WTC11 (cell line): ENCODE measurements at regions not wholly inside any gene's neighbourhood (a gene's known extent, or its start where the extent isn't known, plus 50 kb on each side); places are given as distances from the start of the nearest gene placed in this dataset.

Experiments used
- ATAC-seq: fragments of 200-7000 bp; cut with Tn5 transposase; 2 replicates; pipeline ENCODE4 v1.10.0; 2021; ENCODE audit warnings: mild to moderate bottlenecking, moderate library complexity
- CTCF ChIA-PET: fragments of 300-600 bp; sonication (Branson Sonifier 250); formaldehyde crosslinking; loops from one replicate; lab custom pipeline; 2021; ENCODE audit warnings: antibody characterized with exemption; lab: Charles Lee
- POLR2A ChIA-PET: fragments of 350-600 bp; sonication (Branson Sonifier 250); formaldehyde crosslinking; loops from one replicate; lab custom pipeline; 2021; ENCODE audit warnings: antibody characterized with exemption; lab: Charles Lee
- DNase-seq: peaks from one replicate; pipeline ENCODE4 v3.0.0; 2021; ENCODE audit warnings: low spot score
- H3K27ac Mint-ChIP-seq: 2 replicates; pipeline ENCODE4 v1.8.0; 2021; ENCODE audit warnings: mixed read lengths
- H3K27me3 Mint-ChIP-seq: 2 replicates; pipeline ENCODE4 v1.8.0; 2021; ENCODE audit warnings: low read depth, mild to moderate bottlenecking, moderate library complexity, mixed read lengths
- H3K36me3 Mint-ChIP-seq: 2 replicates; pipeline ENCODE4 v1.8.0; 2021; ENCODE audit warnings: mixed read lengths
- H3K4me1 Mint-ChIP-seq: 2 replicates; pipeline ENCODE4 v1.8.0; 2022; ENCODE audit warnings: mixed read lengths
- H3K4me3 Mint-ChIP-seq: 2 replicates; pipeline ENCODE4 v1.8.0; 2021; ENCODE audit warnings: mild to moderate bottlenecking, moderate library complexity, mixed read lengths
- H3K9me3 Mint-ChIP-seq: 2 replicates; pipeline ENCODE4 v1.8.0; 2021; ENCODE audit warnings: mixed read lengths
- E2F4 ChIP-seq: sonication (generic); formaldehyde crosslinking; IDR thresholded peaks from 2 replicates; pipeline ENCODE4 v1.8.1; 2022; ENCODE audit warnings: low read depth, mild to moderate bottlenecking, moderate library complexity, missing genetic modification reagents, borderline replicate concordance
- EMX1 ChIP-seq: fragments of 250-450 bp; sonication (Bioruptor Pico); IDR thresholded peaks from 2 replicates; pipeline ENCODE4 v1.8.0; 2021; ENCODE audit warnings: mild to moderate bottlenecking
- ETV6 ChIP-seq: sonication (generic); formaldehyde crosslinking; IDR thresholded peaks from 2 replicates; pipeline ENCODE4 v1.8.1; 2022; ENCODE audit warnings: mild to moderate bottlenecking, missing genetic modification reagents
- FOXJ3 ChIP-seq: sonication (generic); formaldehyde crosslinking; IDR thresholded peaks from 2 replicates; pipeline ENCODE4 v1.9.0; 2021; ENCODE audit warnings: missing genetic modification reagents, mild to moderate bottlenecking, borderline replicate concordance
- MYBL2 ChIP-seq: sonication (generic); formaldehyde crosslinking; IDR thresholded peaks from 2 replicates; pipeline ENCODE4 v1.8.1; 2023; ENCODE audit warnings: mild to moderate bottlenecking, moderate library complexity, missing genetic modification reagents
- NR3C1 ChIP-seq: sonication (generic); formaldehyde crosslinking; conservative IDR thresholded peaks from 2 replicates; pipeline ENCODE4 v1.8.1; 2023; ENCODE audit warnings: low read depth, mild to moderate bottlenecking, missing genetic modification reagents
- PRDM15 ChIP-seq: sonication (generic); formaldehyde crosslinking; IDR thresholded peaks from 2 replicates; pipeline ENCODE4 v1.8.0; 2022; ENCODE audit warnings: missing genetic modification reagents
- PRRX2 ChIP-seq: fragments of 250-450 bp; sonication (Bioruptor Pico); IDR thresholded peaks from 2 replicates; pipeline ENCODE4 v1.8.0; 2021; ENCODE audit warnings: mild to moderate bottlenecking
- SP1 ChIP-seq: sonication (generic); formaldehyde crosslinking; conservative IDR thresholded peaks from 2 replicates; pipeline ENCODE4 v1.8.1; 2022; ENCODE audit warnings: missing genetic modification reagents
- ZBTB21 ChIP-seq: sonication (generic); formaldehyde crosslinking; IDR thresholded peaks from 2 replicates; pipeline ENCODE4 v1.8.1; 2023; ENCODE audit warnings: mild to moderate bottlenecking, missing genetic modification reagents, borderline replicate concordance
- ZBTB43 ChIP-seq: sonication (generic); formaldehyde crosslinking; IDR thresholded peaks from 2 replicates; pipeline ENCODE4 v1.8.1; 2023; ENCODE audit warnings: mild to moderate bottlenecking, missing genetic modification reagents
- ZNF121 ChIP-seq: sonication (generic); formaldehyde crosslinking; IDR thresholded peaks from 2 replicates; pipeline ENCODE4 v1.8.0; 2023; ENCODE audit warnings: missing genetic modification reagents
- ZNF232 ChIP-seq: sonication (generic); formaldehyde crosslinking; IDR thresholded peaks from 2 replicates; pipeline ENCODE4 v1.8.0; 2022; ENCODE audit warnings: mild to moderate bottlenecking, missing genetic modification reagents
- ZNF317 ChIP-seq: sonication (generic); formaldehyde crosslinking; IDR thresholded peaks from 2 replicates; pipeline ENCODE4 v1.8.1; 2023; ENCODE audit warnings: low read depth, mild to moderate bottlenecking, moderate library complexity, missing genetic modification reagents, borderline replicate concordance
- ZNF423 ChIP-seq: fragments of 250-450 bp; sonication (Bioruptor Pico); IDR thresholded peaks from 2 replicates; pipeline ENCODE4 v2.1.2; 2022; ENCODE audit warnings: mild to moderate bottlenecking, moderate library complexity
- ZNF512 ChIP-seq: sonication (generic); formaldehyde crosslinking; IDR thresholded peaks from 2 replicates; pipeline ENCODE4 v1.8.1; 2022; ENCODE audit warnings: missing genetic modification reagents, borderline replicate concordance
- ZNF671 ChIP-seq: fragments of 250-450 bp; sonication (Bioruptor Pico); IDR thresholded peaks from 2 replicates; pipeline ENCODE4 v1.8.0; 2021; ENCODE audit warnings: mild to moderate bottlenecking
- TF ChIP-seq, protein P1 (sequence below): sonication (generic); formaldehyde crosslinking; IDR thresholded peaks from 2 replicates; pipeline ENCODE4 v1.8.0; 2023; ENCODE audit warnings: missing genetic modification reagents
- TF ChIP-seq, protein P2 (sequence below): fragments of 250-450 bp; sonication (Bioruptor Pico); IDR thresholded peaks from 2 replicates; pipeline ENCODE4 v1.9.0; 2021; ENCODE audit warnings: mild to moderate bottlenecking, borderline replicate concordance

DNA sequence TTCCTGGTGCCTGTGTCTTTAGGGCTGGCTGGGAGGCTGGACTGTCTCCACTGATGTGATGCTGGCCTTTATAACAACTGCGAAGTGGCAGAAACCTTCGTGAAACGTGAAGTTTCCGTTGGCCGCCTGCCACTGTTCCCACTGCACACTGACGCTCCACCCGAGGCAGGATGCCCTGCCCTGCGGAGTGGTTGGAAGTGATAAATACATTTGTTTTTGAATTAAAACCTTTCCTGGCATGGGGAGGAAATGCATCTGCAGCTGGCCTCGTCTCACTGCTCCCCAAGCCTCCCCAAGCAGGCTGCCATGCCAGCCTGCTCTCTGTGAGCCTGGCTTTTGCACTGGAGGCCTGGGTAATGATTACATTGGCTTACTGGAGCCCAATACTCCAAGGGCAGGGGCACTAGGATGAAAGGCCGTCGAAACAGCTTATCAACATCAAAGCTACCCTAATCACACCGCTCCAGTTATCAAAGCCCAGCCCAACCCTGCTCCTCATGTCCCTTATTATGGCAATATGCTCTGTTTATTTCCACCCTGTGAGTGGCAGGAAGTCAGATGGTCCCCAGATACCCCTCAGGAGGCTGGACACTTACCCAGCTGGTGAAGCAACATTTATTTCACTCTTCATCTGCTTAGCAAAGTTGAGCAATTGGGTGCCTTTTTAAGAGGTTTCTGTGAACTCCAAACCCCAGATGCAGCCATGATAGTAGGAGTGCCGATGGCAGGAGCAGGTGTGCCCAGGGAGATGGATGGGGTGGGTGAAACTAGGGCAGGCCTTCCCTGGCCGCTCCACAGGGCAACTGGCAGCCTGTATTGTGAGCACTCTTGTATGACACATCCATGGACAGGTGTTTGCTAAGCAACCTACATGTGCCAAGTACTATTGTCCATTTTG lies 97.4 kb upstream of the ITGA6 start:
- H3K4me1 Mint-ChIP-seq: no peaks in the 10 kb centered on the region
- no peak overlapping the region for H3K27ac Mint-ChIP-seq
- peaks cover 2% of the 10 kb centered on the region; the same call in 1 of the 2 replicates for H3K27me3 Mint-ChIP-seq
- ChIA-PET CTCF (no interaction called here), POLR2A (no interaction called here)
- TF ChIP-seq ZNF423 (CRISPR knock-in tag): no peak
- no peak for TF ChIP-seq ZNF317 (CRISPR knock-in tag)
- no peak for TF ChIP-seq NR3C1 (CRISPR knock-in tag)
- no peak for TF ChIP-seq MYBL2 (CRISPR knock-in tag)
- TF ChIP-seq E2F4 (CRISPR knock-in tag): no peak
- TF ChIP-seq ZNF671 (CRISPR knock-in tag): no peak
- no peak for TF ChIP-seq FOXJ3 (CRISPR knock-in tag)
- no peak for TF ChIP-seq ZNF121 (CRISPR knock-in tag)
- no peak for TF ChIP-seq ZBTB21 (CRISPR knock-in tag)
- no peak for TF ChIP-seq SP1
- no peak for TF ChIP-seq PRDM15 (CRISPR knock-in tag)
- no peak for TF ChIP-seq ETV6
- TF ChIP-seq, protein P1, sequence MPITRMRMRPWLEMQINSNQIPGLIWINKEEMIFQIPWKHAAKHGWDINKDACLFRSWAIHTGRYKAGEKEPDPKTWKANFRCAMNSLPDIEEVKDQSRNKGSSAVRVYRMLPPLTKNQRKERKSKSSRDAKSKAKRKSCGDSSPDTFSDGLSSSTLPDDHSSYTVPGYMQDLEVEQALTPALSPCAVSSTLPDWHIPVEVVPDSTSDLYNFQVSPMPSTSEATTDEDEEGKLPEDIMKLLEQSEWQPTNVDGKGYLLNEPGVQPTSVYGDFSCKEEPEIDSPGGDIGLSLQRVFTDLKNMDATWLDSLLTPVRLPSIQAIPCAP (CRISPR knock-in tag): no peak
- TF ChIP-seq ZBTB43 (CRISPR knock-in tag): no peak
- no peak for TF ChIP-seq ZNF512 (CRISPR knock-in tag)
- ATAC-seq (no peak), DNase-seq (no peak)
- no peak overlapping the region for H3K4me3 Mint-ChIP-seq
- H3K36me3 Mint-ChIP-seq: no peaks in the 10 kb centered on the region
- H3K9me3 Mint-ChIP-seq: no peaks in the 10 kb centered on the region

- no peaks in the 10 kb centered on the region for H3K9me3 Mint-ChIP-seq
- TF ChIP-seq ZNF423 (CRISPR knock-in tag) (no peak), EMX1 (CRISPR knock-in tag) (no peak), ZNF232 (no peak), ZNF512 (CRISPR knock-in tag) (no peak), ZBTB21 (CRISPR knock-in tag) (no peak), PRRX2 (no peak)
- TF ChIP-seq, protein P2, sequence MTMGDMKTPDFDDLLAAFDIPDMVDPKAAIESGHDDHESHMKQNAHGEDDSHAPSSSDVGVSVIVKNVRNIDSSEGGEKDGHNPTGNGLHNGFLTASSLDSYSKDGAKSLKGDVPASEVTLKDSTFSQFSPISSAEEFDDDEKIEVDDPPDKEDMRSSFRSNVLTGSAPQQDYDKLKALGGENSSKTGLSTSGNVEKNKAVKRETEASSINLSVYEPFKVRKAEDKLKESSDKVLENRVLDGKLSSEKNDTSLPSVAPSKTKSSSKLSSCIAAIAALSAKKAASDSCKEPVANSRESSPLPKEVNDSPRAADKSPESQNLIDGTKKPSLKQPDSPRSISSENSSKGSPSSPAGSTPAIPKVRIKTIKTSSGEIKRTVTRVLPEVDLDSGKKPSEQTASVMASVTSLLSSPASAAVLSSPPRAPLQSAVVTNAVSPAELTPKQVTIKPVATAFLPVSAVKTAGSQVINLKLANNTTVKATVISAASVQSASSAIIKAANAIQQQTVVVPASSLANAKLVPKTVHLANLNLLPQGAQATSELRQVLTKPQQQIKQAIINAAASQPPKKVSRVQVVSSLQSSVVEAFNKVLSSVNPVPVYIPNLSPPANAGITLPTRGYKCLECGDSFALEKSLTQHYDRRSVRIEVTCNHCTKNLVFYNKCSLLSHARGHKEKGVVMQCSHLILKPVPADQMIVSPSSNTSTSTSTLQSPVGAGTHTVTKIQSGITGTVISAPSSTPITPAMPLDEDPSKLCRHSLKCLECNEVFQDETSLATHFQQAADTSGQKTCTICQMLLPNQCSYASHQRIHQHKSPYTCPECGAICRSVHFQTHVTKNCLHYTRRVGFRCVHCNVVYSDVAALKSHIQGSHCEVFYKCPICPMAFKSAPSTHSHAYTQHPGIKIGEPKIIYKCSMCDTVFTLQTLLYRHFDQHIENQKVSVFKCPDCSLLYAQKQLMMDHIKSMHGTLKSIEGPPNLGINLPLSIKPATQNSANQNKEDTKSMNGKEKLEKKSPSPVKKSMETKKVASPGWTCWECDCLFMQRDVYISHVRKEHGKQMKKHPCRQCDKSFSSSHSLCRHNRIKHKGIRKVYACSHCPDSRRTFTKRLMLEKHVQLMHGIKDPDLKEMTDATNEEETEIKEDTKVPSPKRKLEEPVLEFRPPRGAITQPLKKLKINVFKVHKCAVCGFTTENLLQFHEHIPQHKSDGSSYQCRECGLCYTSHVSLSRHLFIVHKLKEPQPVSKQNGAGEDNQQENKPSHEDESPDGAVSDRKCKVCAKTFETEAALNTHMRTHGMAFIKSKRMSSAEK (CRISPR knock-in tag): no peak
These were observed 94.9 kb upstream of the ITGA6 start for GRCh38 chr2:172332507-172332906.

More at GRCh38 chr2:172332507-172332906, 94.9 kb upstream of the ITGA6 start:
- DNase-seq (no peak), ATAC-seq (no peak)
- Mint-ChIP-seq H3K27me3 (peaks cover 5% of the 10 kb centered on the region; the same call in 1 of the 2 replicates), H3K27ac (no peak overlapping the region), H3K4me3 (no peak overlapping the region), H3K36me3 (no peaks in the 10 kb centered on the region), H3K4me1 (no peaks in the 10 kb centered on the region)
- CTCF ChIA-PET: no interaction called here
- POLR2A ChIA-PET: no interaction called here
